WI38 (cell line): ENCODE measurements at regions not wholly inside any gene's neighbourhood (a gene's known extent, or its start where the extent isn't known, plus 50 kb on each side); places are given as distances from the start of the nearest gene placed in this dataset.

Experiments
- H3K4me3 ChIP-seq: 2 replicates; pipeline ENCODE4 v1.5.1; 2011; ENCODE audit warnings: low read depth, mild to moderate bottlenecking, control low read depth, low read length
- TF ChIP-seq, protein P1 (sequence below): IDR thresholded peaks from 2 replicates; pipeline ENCODE4 v1.5.1; 2012; ENCODE audit warnings: low read depth, mild to moderate bottlenecking, control low read depth, low read length

DNA sequence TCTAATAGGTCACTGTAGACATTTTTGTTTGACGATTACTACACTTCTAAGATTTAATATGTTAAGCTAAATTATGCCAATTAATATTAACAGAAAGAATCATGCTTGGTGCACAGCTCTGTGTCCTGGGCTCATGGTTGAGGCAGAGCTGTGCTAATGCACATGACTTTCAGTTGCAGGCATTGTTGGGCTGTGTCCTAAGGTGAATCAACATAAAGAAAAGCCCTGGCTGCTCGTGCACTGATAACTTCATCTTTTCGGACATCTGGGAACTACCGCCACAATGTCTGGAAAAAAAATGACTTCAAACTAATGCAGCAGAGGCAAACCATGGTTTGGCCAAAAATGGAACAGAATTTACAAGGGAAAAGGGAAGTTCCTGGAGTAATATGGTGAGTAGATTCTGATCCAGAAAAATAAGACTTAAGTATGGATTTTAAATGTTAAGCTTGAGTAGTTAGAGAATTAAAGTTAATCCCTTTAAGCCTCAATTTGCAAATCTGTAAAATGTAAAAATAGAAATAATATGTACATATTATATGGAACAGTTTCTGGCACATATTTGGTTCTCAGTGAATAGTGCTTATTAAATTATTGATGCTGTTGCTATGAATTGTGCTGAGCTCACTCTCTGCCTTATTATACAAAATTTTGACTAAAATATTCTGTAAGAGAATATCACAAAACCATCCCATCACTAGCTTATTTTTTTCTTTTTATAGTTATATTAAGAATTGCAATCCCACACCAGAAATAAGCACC, 186.1 kb downstream of the BRINP2 start:
- TF ChIP-seq, protein P1, sequence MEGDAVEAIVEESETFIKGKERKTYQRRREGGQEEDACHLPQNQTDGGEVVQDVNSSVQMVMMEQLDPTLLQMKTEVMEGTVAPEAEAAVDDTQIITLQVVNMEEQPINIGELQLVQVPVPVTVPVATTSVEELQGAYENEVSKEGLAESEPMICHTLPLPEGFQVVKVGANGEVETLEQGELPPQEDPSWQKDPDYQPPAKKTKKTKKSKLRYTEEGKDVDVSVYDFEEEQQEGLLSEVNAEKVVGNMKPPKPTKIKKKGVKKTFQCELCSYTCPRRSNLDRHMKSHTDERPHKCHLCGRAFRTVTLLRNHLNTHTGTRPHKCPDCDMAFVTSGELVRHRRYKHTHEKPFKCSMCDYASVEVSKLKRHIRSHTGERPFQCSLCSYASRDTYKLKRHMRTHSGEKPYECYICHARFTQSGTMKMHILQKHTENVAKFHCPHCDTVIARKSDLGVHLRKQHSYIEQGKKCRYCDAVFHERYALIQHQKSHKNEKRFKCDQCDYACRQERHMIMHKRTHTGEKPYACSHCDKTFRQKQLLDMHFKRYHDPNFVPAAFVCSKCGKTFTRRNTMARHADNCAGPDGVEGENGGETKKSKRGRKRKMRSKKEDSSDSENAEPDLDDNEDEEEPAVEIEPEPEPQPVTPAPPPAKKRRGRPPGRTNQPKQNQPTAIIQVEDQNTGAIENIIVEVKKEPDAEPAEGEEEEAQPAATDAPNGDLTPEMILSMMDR = no peak
- H3K4me3 ChIP-seq = no peak overlapping the region

DNA sequence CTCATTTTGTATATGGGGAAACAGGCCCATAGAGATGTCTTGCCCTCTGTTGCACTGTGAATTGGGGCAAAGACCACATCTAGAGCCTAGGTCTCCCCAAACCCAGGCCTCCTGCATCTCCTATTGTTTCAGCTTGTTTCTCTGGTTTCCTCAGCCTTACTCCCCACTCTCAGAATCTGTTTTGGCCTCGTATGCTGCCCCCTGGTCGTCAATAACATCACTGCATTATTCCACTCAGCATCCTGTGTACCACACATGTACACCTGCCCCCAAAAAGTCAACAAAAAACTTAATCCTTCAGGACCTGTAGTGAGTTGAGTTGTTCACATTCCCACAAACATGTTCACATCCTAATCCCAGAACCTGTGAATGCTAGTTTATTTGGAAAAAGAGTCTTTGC, 184.8 kb downstream of the BRINP2 start:
- TF ChIP-seq, protein P1 = no peak
- H3K4me3 ChIP-seq = no peak overlapping the region

DNA sequence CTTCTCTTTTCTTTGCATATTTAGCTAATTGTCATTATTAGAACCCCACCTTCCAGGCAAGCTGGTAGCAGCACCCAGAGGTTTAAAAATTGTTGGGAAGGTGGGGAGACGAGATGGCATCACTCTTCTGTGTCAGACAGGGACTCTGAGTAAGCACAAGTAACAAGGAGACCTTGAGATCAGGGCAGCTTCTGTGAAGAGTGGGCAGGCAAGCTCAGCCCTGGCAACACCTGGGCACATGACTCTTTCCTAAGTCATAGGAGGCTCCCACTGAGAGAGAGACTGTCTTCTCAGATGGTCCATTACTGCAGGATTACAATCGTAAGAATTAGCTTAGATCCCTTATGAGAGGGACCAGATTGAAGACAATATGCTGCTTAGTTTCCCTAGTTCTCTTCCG, 183.5 kb downstream of the BRINP2 start:
- no peak overlapping the region for H3K4me3 ChIP-seq
- TF ChIP-seq, protein P1 = no peak

DNA sequence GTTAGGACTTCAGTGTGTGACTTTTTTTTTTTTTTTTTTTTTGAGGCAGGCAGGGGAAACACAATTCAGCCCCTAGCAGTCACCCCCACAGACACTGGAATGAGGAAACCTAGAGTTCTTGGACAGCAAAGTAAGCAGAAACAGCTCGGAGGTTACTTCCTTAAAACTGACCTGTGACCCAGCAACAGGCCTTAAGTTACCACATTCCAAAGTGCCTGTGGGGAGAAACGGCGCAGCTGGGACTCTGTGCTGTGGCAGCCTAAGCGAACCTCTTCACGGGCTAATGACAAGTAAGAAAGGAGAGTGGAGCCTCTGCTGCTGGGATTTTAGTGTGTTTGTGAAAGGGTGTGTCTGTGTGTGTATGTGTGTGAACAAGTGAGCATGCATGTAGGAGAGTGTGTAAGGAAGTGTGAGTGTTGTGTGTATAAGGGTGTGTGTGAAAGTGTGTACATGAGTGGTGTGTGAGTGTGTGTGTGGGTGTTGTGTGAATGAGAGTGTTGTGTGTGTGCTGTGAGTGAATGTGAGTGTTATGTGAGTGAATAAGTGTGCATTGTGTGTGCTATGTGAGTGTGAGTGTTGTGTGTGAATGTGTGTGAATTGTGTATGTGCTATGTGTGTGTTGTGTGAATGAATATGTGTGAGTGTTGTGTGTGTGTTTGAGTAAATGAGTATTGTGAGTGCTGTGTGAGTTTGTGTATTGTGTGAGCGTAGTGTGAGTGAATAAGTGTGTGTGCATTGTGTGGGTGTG, 180.8 kb downstream of the BRINP2 start:
- no peak overlapping the region for H3K4me3 ChIP-seq
- TF ChIP-seq, protein P1 = no peak

DNA sequence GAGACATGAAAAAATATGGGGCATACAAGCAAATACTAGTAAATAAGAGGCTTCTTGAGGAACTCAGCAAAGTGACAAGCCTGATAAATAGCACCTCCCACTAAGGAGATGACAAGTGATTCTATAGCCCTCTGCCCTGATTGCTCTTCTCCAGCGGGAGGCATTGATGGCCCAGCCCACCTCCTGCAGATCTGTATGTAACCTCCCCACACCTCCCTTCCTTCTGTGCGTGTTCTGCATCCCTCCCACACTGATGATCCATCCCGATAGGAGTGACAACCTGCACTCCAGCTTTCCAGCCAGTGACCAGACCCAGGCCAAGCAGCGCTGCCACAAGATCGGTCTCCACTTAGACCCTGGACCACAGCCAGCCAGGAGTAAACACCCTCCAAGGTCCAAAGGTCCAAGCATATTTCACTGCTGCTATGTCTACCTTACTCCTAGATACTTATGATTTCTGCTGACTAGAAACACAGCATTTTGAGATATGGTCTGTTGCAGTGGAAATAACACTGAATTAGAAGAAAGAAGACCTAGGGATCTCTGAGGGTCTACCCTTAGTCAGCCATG, 176.1 kb downstream of the BRINP2 start:
- H3K4me3 ChIP-seq = no peak overlapping the region
- TF ChIP-seq, protein P1 = no peak

DNA sequence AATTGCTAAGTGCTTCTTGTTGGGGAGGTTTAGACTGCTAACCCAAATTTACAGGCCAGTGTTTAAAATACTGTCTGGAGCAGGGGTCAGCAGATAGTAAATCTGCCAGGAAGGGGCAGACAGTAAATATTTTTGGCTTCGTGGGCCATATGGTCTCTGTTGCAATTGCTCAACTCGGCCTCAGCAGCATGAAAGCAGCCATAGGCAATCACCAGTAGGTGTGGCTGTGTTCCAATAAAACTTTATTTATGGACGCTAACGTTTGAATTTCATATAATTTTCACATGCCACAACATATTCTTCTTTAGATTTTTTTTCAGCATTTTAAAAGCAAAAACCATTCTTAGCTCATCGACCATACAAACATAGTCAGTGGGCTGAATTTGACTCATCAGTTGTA, 172.7 kb downstream of the BRINP2 start:
- H3K4me3 ChIP-seq = no peak overlapping the region
- TF ChIP-seq, protein P1 = no peak

DNA sequence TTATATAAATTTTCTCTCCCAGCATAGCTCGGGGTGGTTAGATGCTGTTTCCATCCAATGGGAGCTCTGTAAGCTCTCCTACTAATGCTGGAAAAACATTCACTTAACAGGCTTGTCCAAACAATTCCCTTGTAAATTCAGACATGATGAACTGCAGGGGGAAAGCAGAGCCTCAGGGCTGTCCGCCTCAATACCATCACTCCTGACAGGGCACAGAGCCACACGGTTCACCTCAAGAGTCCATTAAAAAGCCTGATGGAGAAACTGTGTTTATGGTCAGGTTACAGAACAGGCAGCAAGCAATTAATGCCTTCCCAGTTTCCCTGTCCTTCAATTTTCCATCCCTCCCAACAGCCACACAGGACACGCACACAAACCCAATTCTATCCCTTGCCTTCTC, 171.0 kb downstream of the BRINP2 start:
- no peak overlapping the region for H3K4me3 ChIP-seq
- TF ChIP-seq, protein P1 = no peak
